ENCODE measurements at regions not wholly inside any gene's neighbourhood (a gene's known extent, or its start where the extent isn't known, plus 50 kb on each side); places are given as distances from the start of the nearest gene placed in this dataset.

GRCh38 chr16:13350000-13350399, 448.6 kb downstream of the SHISA9 start:
- no peak overlapping the region for H3K4me3 ChIP-seq (ENCODE audit: low read depth, low read length)
- no peaks in the 10 kb centered on the region for H3K9me3 ChIP-seq (ENCODE audit: control insufficient read depth, insufficient read depth, low read depth, low read length)
- no peaks in the 10 kb centered on the region for H3K36me3 ChIP-seq (ENCODE audit: control insufficient read depth in 2 of 2, insufficient read depth in 1 of 2, low read length in 2 of 2)
- H3K27ac ChIP-seq (ENCODE audit: extremely low read depth, low read depth, low read length) = no peak overlapping the region
- CTCF ChIA-PET = no interaction called here
- POLR2A ChIA-PET = no interaction called here
- TF ChIP-seq ZNF510 (tag by site-specific recombination; IDR thresholded peaks at IDR 0.05; ENCODE audit: insufficient replicate concordance) = no peak
- TF ChIP-seq ZNF626 (tag by site-specific recombination; IDR thresholded peaks at IDR 0.05) = no peak
- TF ChIP-seq ZNF394 (tag by site-specific recombination; IDR thresholded peaks at IDR 0.05; ENCODE audit: borderline replicate concordance) = no peak
- TF ChIP-seq ZNF311 (tag by site-specific recombination; IDR thresholded peaks at IDR 0.05; ENCODE audit: borderline replicate concordance) = no peak
- TF ChIP-seq GLI4 (tag by site-specific recombination; IDR thresholded peaks at IDR 0.05) = no peak
- no peak for TF ChIP-seq PBX3 (CRISPR knock-in tag; IDR thresholded peaks at IDR 0.05)
- TF ChIP-seq SP2 (tag by site-specific recombination; IDR thresholded peaks at IDR 0.05) = no peak
- TF ChIP-seq ZNF645 (tag by site-specific recombination; IDR thresholded peaks at IDR 0.05) = no peak
- TF ChIP-seq HOXC10 (CRISPR knock-in tag; IDR thresholded peaks at IDR 0.05) = no peak
- no peak for TF ChIP-seq ZNF391 (tag by site-specific recombination; IDR thresholded peaks at IDR 0.05; ENCODE audit: borderline replicate concordance, low read depth)
- no peak for TF ChIP-seq ZBTB7A (tag by site-specific recombination; IDR thresholded peaks at IDR 0.05; ENCODE audit: low read depth)
- no peak for TF ChIP-seq PRDM10 (tag by site-specific recombination; IDR thresholded peaks at IDR 0.05)
- no peak for TF ChIP-seq ZNF692 (tag by site-specific recombination; IDR thresholded peaks at IDR 0.05)
- no peak for TF ChIP-seq ZNF23 (tag by site-specific recombination; IDR thresholded peaks at IDR 0.05; ENCODE audit: borderline replicate concordance)
- TF ChIP-seq ZNF423 (tag by site-specific recombination; IDR thresholded peaks at IDR 0.05) = no peak
- no peak for TF ChIP-seq ZNF37A (tag by site-specific recombination; IDR thresholded peaks at IDR 0.05)
- no peak for TF ChIP-seq ZNF362 (tag by site-specific recombination; IDR thresholded peaks at IDR 0.05)
- no peak for TF ChIP-seq ZNF600 (tag by site-specific recombination; IDR thresholded peaks at IDR 0.05)
- TF ChIP-seq KLF17 (tag by site-specific recombination; IDR thresholded peaks at IDR 0.05) = no peak
- TF ChIP-seq ZNF133 (tag by site-specific recombination; IDR thresholded peaks at IDR 0.05) = no peak
- H3K4me1 ChIP-seq (ENCODE audit: control insufficient read depth, insufficient read depth, low read length) = no peaks in the 10 kb centered on the region
